ENCODE measurements at regions not wholly inside any gene's neighbourhood (a gene's known extent, or its start where the extent isn't known, plus 50 kb on each side); places are given as distances from the start of the nearest gene placed in this dataset.
"Not testable (repeated sequence)": the region's sequence is repeated elsewhere in the genome, so short reads cannot be mapped to it uniquely, and the experiment has no call there.

DNA sequence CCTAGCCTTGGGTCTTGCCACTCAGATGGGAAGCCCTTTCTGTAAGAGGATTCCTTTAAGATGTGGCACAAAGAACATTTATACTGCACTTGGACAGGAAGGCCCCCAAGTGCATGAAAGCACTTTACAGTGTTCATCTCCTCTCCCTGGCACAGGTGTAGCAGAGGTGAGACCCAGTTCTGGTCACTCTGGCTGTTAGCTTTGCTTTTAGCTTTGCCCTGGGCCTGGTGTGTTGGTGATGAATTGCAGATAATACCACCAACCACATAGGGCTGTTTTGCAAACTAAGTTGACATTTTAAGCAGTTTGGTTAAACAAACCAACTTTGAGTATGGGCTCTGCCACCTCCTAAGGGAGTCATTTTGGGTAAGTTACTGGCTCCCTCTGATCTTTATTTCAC, 296.3 kb downstream of the BCL2L11 start:
- H3K9me3 Mint-ChIP-seq; ATAC-seq; H3K27ac Mint-ChIP-seq; DNase-seq; H3K4me1 ChIP-seq (ENCODE audit: control insufficient read depth in 2 of 2, insufficient read depth in 2 of 2, low read length in 2 of 2); H3K36me3 ChIP-seq (ENCODE audit: control insufficient read depth in 2 of 3, insufficient read depth in 3 of 3, low read length in 3 of 3); H3K27ac ChIP-seq (ENCODE audit: low read depth, low read length); H3K27me3 ChIP-seq (ENCODE audit: control insufficient read depth in 2 of 2, insufficient read depth in 2 of 2, low read length in 2 of 2); H3K27me3 Mint-ChIP-seq; intact Hi-C loops (cut with micrococcal nuclease); POLR2A ChIA-PET; CTCF ChIA-PET; H3K9me3 ChIP-seq (ENCODE audit: control insufficient read depth in 2 of 3, low read length in 3 of 3); H3K4me3 ChIP-seq (ENCODE audit: low read length); H3K4me3 Mint-ChIP-seq: not testable (repeated sequence)
- Mint-ChIP-seq H3K4me1 (peaks cover 0 to 27% (median 0%) of the 10 kb centered on the region in 7 donors), H3K36me3 (peaks cover 0 to 11% (median 0%) of the 10 kb centered on the region in 5 donors)

GRCh38 chr2:111418091-111418875, 297.6 kb downstream of the BCL2L11 start:
- H3K4me3 ChIP-seq (ENCODE audit: low read length); H3K9me3 ChIP-seq (ENCODE audit: control insufficient read depth in 2 of 3, low read length in 3 of 3); DNase-seq; CTCF ChIA-PET; H3K27me3 ChIP-seq (ENCODE audit: control insufficient read depth in 2 of 2, insufficient read depth in 2 of 2, low read length in 2 of 2); intact Hi-C loops (cut with micrococcal nuclease); H3K4me1 ChIP-seq (ENCODE audit: control insufficient read depth in 2 of 2, insufficient read depth in 2 of 2, low read length in 2 of 2); ATAC-seq; H3K27ac Mint-ChIP-seq; H3K4me3 Mint-ChIP-seq; H3K27me3 Mint-ChIP-seq; H3K36me3 ChIP-seq (ENCODE audit: control insufficient read depth in 2 of 3, insufficient read depth in 3 of 3, low read length in 3 of 3); H3K27ac ChIP-seq (ENCODE audit: low read depth, low read length); POLR2A ChIA-PET; H3K9me3 Mint-ChIP-seq: not testable (repeated sequence)
- H3K36me3 Mint-ChIP-seq: peaks cover 0 to 11% (median 0%) of the 10 kb centered on the region in 5 donors
- H3K4me1 Mint-ChIP-seq: peaks cover 0 to 23% (median 0%) of the 10 kb centered on the region in 7 donors

DNA sequence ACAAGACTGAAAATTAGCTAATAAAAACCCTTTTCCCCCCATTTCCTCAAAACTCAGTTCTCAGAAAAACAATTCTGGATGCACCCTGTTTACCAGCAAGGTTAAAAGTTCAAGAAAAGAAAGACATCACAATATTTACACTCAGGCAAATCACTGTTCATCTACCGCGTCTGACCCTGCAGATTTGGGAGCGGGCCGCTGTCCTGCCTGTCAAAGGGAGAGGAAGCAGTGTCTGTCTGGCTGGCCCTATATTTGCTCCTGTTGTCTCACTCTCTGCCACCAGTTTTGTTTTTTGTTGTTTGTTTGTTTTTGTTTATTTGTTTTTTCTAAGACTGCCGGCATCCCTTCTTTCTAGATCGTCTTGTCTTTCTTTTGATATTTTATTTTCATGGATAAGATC, 299.4 kb downstream of the BCL2L11 start:
- H3K4me3 Mint-ChIP-seq: peak overlapping the region in 2 of 10 donors; percentile 50 to 63
- H3K27ac Mint-ChIP-seq: peak overlapping the region in 2 of 9 donors; percentile 60 to 65
- DNase-seq; intact Hi-C loops (cut with micrococcal nuclease); H3K27me3 Mint-ChIP-seq; POLR2A ChIA-PET; H3K27ac ChIP-seq (ENCODE audit: low read depth, low read length); H3K4me3 ChIP-seq (ENCODE audit: low read length); ATAC-seq; H3K4me1 ChIP-seq (ENCODE audit: control insufficient read depth in 2 of 2, insufficient read depth in 2 of 2, low read length in 2 of 2); H3K9me3 Mint-ChIP-seq; H3K9me3 ChIP-seq (ENCODE audit: control insufficient read depth in 2 of 3, low read length in 3 of 3); H3K36me3 ChIP-seq (ENCODE audit: control insufficient read depth in 2 of 3, insufficient read depth in 3 of 3, low read length in 3 of 3); H3K27me3 ChIP-seq (ENCODE audit: control insufficient read depth in 2 of 2, insufficient read depth in 2 of 2, low read length in 2 of 2); CTCF ChIA-PET: not testable (repeated sequence)
- peaks cover 0 to 21% (median 0%) of the 10 kb centered on the region in 7 donors for H3K4me1 Mint-ChIP-seq
- peaks cover 0 to 11% (median 0%) of the 10 kb centered on the region in 5 donors for H3K36me3 Mint-ChIP-seq

- POLR2A ChIA-PET; DNase-seq; intact Hi-C loops (cut with micrococcal nuclease); H3K4me3 Mint-ChIP-seq; CTCF ChIA-PET; H3K9me3 Mint-ChIP-seq; H3K9me3 ChIP-seq (ENCODE audit: control insufficient read depth in 2 of 3, low read length in 3 of 3); H3K27ac ChIP-seq (ENCODE audit: low read depth, low read length); H3K36me3 ChIP-seq (ENCODE audit: control insufficient read depth in 2 of 3, insufficient read depth in 3 of 3, low read length in 3 of 3); ATAC-seq; H3K27me3 ChIP-seq (ENCODE audit: control insufficient read depth in 2 of 2, insufficient read depth in 2 of 2, low read length in 2 of 2); H3K4me3 ChIP-seq (ENCODE audit: low read length); H3K27me3 Mint-ChIP-seq: not testable (repeated sequence)
- peaks cover 0 to 26% (median 3%) of the 10 kb centered on the region in 7 donors for H3K4me1 Mint-ChIP-seq
- peaks cover 14% of the 10 kb centered on the region in 2 donors for H3K4me1 ChIP-seq (ENCODE audit: control insufficient read depth in 2 of 2, insufficient read depth in 2 of 2, low read length in 2 of 2)
- peak overlapping the region in 2 of 9 donors; percentile 15 to 39 for H3K27ac Mint-ChIP-seq
- peaks cover 0 to 11% (median 0%) of the 10 kb centered on the region in 5 donors for H3K36me3 Mint-ChIP-seq
These were observed 300.1 kb downstream of the BCL2L11 start for GRCh38 chr2:111420835-111421234.

DNA sequence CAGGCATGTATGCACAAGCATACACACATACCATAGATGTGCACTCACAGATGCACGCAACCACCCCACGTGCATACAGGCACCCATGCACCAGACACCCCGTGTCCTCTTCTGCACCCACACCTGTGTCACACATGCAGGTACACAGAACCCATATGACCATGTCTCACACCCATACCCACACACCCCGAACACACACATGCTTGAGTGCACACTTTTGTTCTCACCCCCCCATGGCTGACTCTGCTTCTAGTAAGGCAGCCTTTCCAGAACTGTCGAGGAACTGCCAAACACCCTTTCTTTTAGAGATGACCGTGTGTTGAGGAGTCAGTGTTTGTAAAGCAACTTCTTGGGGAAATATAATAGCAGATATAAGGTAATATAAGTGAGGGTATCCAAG, 301.2 kb downstream of the BCL2L11 start:
- peaks cover 14 to 18% of the 10 kb centered on the region in 2 donors for H3K4me1 ChIP-seq (ENCODE audit: control insufficient read depth in 2 of 2, insufficient read depth in 2 of 2, low read length in 2 of 2)
- H3K4me3 ChIP-seq (ENCODE audit: low read length); ATAC-seq; H3K9me3 Mint-ChIP-seq; H3K4me3 Mint-ChIP-seq; H3K27ac ChIP-seq (ENCODE audit: low read depth, low read length); CTCF ChIA-PET; H3K9me3 ChIP-seq (ENCODE audit: control insufficient read depth in 2 of 3, low read length in 3 of 3); DNase-seq; H3K27me3 ChIP-seq (ENCODE audit: control insufficient read depth in 2 of 2, insufficient read depth in 2 of 2, low read length in 2 of 2); intact Hi-C loops (cut with micrococcal nuclease); POLR2A ChIA-PET; H3K36me3 Mint-ChIP-seq; H3K27me3 Mint-ChIP-seq; H3K36me3 ChIP-seq (ENCODE audit: control insufficient read depth in 2 of 3, insufficient read depth in 3 of 3, low read length in 3 of 3): not testable (repeated sequence)
- H3K27ac Mint-ChIP-seq: peak overlapping the region in 3 of 9 donors; percentile 51 to 58 (median 54)
- peaks cover 0 to 27% (median 4%) of the 10 kb centered on the region in 7 donors for H3K4me1 Mint-ChIP-seq

DNA sequence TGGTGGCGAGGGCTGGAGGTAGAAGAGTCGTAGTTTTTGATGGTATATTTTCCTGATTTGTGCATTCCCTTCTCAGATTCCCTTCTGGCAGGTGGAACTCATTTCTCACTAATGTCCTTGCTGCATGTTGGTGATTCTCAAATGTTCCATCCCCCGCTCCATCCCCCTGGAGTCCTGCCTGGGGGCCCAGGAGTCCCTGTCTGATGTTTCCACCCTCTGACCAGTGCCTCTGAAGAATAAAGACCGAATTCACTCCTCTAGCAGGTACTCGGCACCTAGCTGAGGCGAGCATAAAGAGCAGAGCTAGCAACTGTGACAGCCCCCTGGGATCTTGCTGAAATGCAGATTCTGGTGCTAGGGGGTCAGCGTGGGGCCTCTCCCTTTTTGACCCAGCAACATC, 301.8 kb downstream of the BCL2L11 start:
- peaks cover 14 to 18% of the 10 kb centered on the region in 2 donors for H3K4me1 ChIP-seq (ENCODE audit: control insufficient read depth in 2 of 2, insufficient read depth in 2 of 2, low read length in 2 of 2)
- H3K36me3 ChIP-seq (ENCODE audit: control insufficient read depth in 2 of 3, insufficient read depth in 3 of 3, low read length in 3 of 3); CTCF ChIA-PET; H3K27me3 ChIP-seq (ENCODE audit: control insufficient read depth in 2 of 2, insufficient read depth in 2 of 2, low read length in 2 of 2); POLR2A ChIA-PET; H3K4me3 Mint-ChIP-seq; H3K27me3 Mint-ChIP-seq; H3K9me3 ChIP-seq (ENCODE audit: control insufficient read depth in 2 of 3, low read length in 3 of 3); H3K9me3 Mint-ChIP-seq; H3K4me3 ChIP-seq (ENCODE audit: low read length); ATAC-seq; H3K27ac ChIP-seq (ENCODE audit: low read depth, low read length); DNase-seq; intact Hi-C loops (cut with micrococcal nuclease): not testable (repeated sequence)
- peaks cover 0 to 14% (median 0%) of the 10 kb centered on the region in 5 donors for H3K36me3 Mint-ChIP-seq
- H3K4me1 Mint-ChIP-seq: peaks cover 0 to 28% (median 4%) of the 10 kb centered on the region in 7 donors
- H3K27ac Mint-ChIP-seq: peak overlapping the region in 4 of 9 donors; percentile 25 to 60 (median 56)

DNA sequence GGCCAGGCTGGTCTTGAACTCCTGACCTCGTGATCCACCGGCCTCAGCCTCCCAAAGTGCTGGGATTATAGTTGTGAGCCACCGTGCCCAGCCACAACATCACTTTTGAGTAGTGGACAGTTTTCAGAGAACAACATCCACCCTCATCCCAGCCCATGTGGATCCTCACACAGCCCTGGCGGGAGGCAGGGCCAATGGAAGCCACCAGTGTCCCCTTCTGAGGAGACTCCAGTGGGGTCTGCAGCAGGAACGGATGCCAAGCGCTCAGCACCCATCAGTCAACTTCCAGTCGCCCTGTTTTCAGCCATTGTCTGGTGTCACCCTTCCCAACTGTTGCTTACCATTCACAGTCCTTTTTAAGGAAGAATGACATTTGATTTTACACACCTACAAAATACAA, 302.5 kb downstream of the BCL2L11 start:
- H3K27me3 Mint-ChIP-seq; H3K9me3 ChIP-seq (ENCODE audit: control insufficient read depth in 2 of 3, low read length in 3 of 3); DNase-seq; H3K27ac ChIP-seq (ENCODE audit: low read depth, low read length); H3K4me3 Mint-ChIP-seq; H3K4me3 ChIP-seq (ENCODE audit: low read length); CTCF ChIA-PET; POLR2A ChIA-PET; H3K27me3 ChIP-seq (ENCODE audit: control insufficient read depth in 2 of 2, insufficient read depth in 2 of 2, low read length in 2 of 2); intact Hi-C loops (cut with micrococcal nuclease); H3K27ac Mint-ChIP-seq; H3K36me3 ChIP-seq (ENCODE audit: control insufficient read depth in 2 of 3, insufficient read depth in 3 of 3, low read length in 3 of 3); ATAC-seq; H3K9me3 Mint-ChIP-seq: not testable (repeated sequence)
- H3K36me3 Mint-ChIP-seq: peaks cover 0 to 14% (median 0%) of the 10 kb centered on the region in 5 donors
- H3K4me1 Mint-ChIP-seq: peaks cover 0 to 28% (median 4%) of the 10 kb centered on the region in 7 donors
- H3K4me1 ChIP-seq (ENCODE audit: control insufficient read depth in 2 of 2, insufficient read depth in 2 of 2, low read length in 2 of 2): peaks cover 14 to 18% of the 10 kb centered on the region in 2 donors
